ENCODE measurements at regions not wholly inside any gene's neighbourhood (a gene's known extent, or its start where the extent isn't known, plus 50 kb on each side); places are given as distances from the start of the nearest gene placed in this dataset.

GRCh38 chr12:92503971-92504593, 198.7 kb upstream of the PLEKHG7 start:
- Histone ChIP-seq H3K4me3 (no peak overlapping the region), H3K9me3 (no peaks in the 10 kb centered on the region), H3K27ac (peak overlapping the region; percentile 49 to 59), H3K4me1 (replicated peaks) (peaks cover 5% of the 10 kb centered on the region), H3K27me3 (replicated peaks; ENCODE audit: insufficient read depth) (no peaks in the 10 kb centered on the region), H3K36me3 (no peaks in the 10 kb centered on the region)
- no peak for DNase-seq (ENCODE audit: low spot score)
- intact Hi-C loops (cut with DNase I): no loop called here
- 27% methylated on average over 7 of the region's 7 CpGs for WGBS
- TF ChIP-seq POLR2A (IDR thresholded peaks at IDR 0.05) (no peak), CTCF (IDR thresholded peaks at IDR 0.05) (no peak), POLR2AphosphoS5 (IDR thresholded peaks at IDR 0.05) (no peak)

- Histone ChIP-seq H3K27me3 (replicated peaks; ENCODE audit: insufficient read depth) (no peaks in the 10 kb centered on the region), H3K4me1 (replicated peaks) (peaks cover 5% of the 10 kb centered on the region), H3K4me3 (no peak overlapping the region), H3K9me3 (no peaks in the 10 kb centered on the region), H3K36me3 (no peaks in the 10 kb centered on the region), H3K27ac (peak overlapping the region; percentile 49 to 59)
- WGBS: 38% methylated on average over 12 of the region's 12 CpGs
- no peak for DNase-seq (ENCODE audit: low spot score)
- intact Hi-C loops (cut with DNase I): no loop called here
- TF ChIP-seq POLR2AphosphoS5 (IDR thresholded peaks at IDR 0.05) (no peak), POLR2A (IDR thresholded peaks at IDR 0.05) (no peak), CTCF (IDR thresholded peaks at IDR 0.05) (no peak)
Measured at GRCh38 chr12:92503029-92503931, 199.5 kb upstream of the PLEKHG7 start.

- TF ChIP-seq CTCF (IDR thresholded peaks at IDR 0.05) (peak in 1 of 4 experiments; percentile 22), POLR2AphosphoS5 (IDR thresholded peaks at IDR 0.05) (no peak), POLR2A (IDR thresholded peaks at IDR 0.05) (no peak)
Measured at GRCh38 chr12:92502417-92503028, 200.3 kb upstream of the PLEKHG7 start.

GRCh38 chr12:92496790-92497189, 206.0 kb upstream of the PLEKHG7 start:
- H3K27ac ChIP-seq: no peak overlapping the region
- H3K9me3 ChIP-seq: no peaks in the 10 kb centered on the region
- WGBS: 75% methylated on average over 1 of the region's 1 CpG
- no peak overlapping the region for H3K4me3 ChIP-seq
- no peaks in the 10 kb centered on the region for H3K4me1 ChIP-seq (replicated peaks)
- TF ChIP-seq CTCF (IDR thresholded peaks at IDR 0.05) (no peak), POLR2AphosphoS5 (IDR thresholded peaks at IDR 0.05) (no peak), POLR2A (IDR thresholded peaks at IDR 0.05) (no peak)
- H3K27me3 ChIP-seq (replicated peaks; ENCODE audit: insufficient read depth): no peaks in the 10 kb centered on the region
- H3K36me3 ChIP-seq: no peaks in the 10 kb centered on the region
- intact Hi-C loops (cut with DNase I): no loop called here
- no peak for DNase-seq (ENCODE audit: low spot score)

More at GRCh38 chr12:92502417-92503028, 200.3 kb upstream of the PLEKHG7 start:
- DNase-seq (ENCODE audit: low spot score): no peak
- Histone ChIP-seq H3K36me3 (no peaks in the 10 kb centered on the region), H3K9me3 (no peaks in the 10 kb centered on the region), H3K27me3 (replicated peaks; ENCODE audit: insufficient read depth) (no peaks in the 10 kb centered on the region), H3K27ac (peak overlapping the region in 1 of 2 donors; percentile 59), H3K4me1 (replicated peaks) (peaks cover 5% of the 10 kb centered on the region), H3K4me3 (no peak overlapping the region)
- intact Hi-C loops (cut with DNase I): no loop called here
- WGBS: 81% methylated on average over 3 of the region's 3 CpGs
